Liver (tissue), 8 donors: ENCODE measurements at regions not wholly inside any gene's neighbourhood (a gene's known extent, or its start where the extent isn't known, plus 50 kb on each side); places are given as distances from the start of the nearest gene placed in this dataset.

ENCODE experiments used
- DNase-seq: peaks from one replicate; pipeline ENCODE4 v3.0.0-alpha.2; 2017; ENCODE audit warnings: low spot score
- H3K27ac ChIP-seq, 2 donors: one replicate each; pipeline ENCODE4 v1.7.0; 2013; ENCODE audit warnings: inconsistent platforms in 2 of 2, low read length in 2 of 2, control low read depth in 1 of 2, low read depth in 1 of 2, mild to moderate bottlenecking in 1 of 2
- H3K27me3 ChIP-seq, 4 donors: one replicate each; pipeline versions ENCODE4 v1.6.1 to v1.7.0; 2013; ENCODE audit warnings: low read length in 3 of 4, inconsistent platforms in 1 of 4, mild to moderate bottlenecking in 1 of 4, moderate library complexity in 1 of 4; ENCODE audit not compliant: control insufficient read depth in 4 of 4, insufficient read depth in 4 of 4
- H3K36me3 ChIP-seq, 4 donors: one replicate each; pipeline versions ENCODE4 v1.6.1 to v1.7.0; 2013; ENCODE audit warnings: low read length in 3 of 4, mild to moderate bottlenecking in 3 of 4, low read depth in 1 of 4, moderate library complexity in 1 of 4; ENCODE audit not compliant: control insufficient read depth in 4 of 4, insufficient read depth in 3 of 4
- H3K4me1 ChIP-seq, 4 donors: one replicate each; pipeline versions ENCODE4 v1.6.1 to v1.7.0; 2013; ENCODE audit warnings: low read length in 3 of 4, mild to moderate bottlenecking in 3 of 4, moderate library complexity in 1 of 4; ENCODE audit not compliant: control insufficient read depth in 4 of 4, insufficient read depth in 4 of 4
- H3K4me3 ChIP-seq, 3 donors: one replicate each; pipeline versions ENCODE4 v1.6.1 to v1.7.0; 2013; ENCODE audit warnings: low read length in 3 of 3, control low read depth in 1 of 3, low read depth in 1 of 3, mild to moderate bottlenecking in 1 of 3
- H3K9ac ChIP-seq, 2 donors: one replicate each; pipeline ENCODE4 v1.7.0; 2013; ENCODE audit warnings: low read length in 2 of 2, mild to moderate bottlenecking in 2 of 2, moderate library complexity in 2 of 2, control low read depth in 1 of 2, low read depth in 1 of 2
- H3K9me3 ChIP-seq, 4 donors: one replicate each; pipeline versions ENCODE4 v1.6.1 to v1.7.0; 2013; ENCODE audit warnings: low read length in 3 of 4; ENCODE audit not compliant: control insufficient read depth in 4 of 4
- ATF3 ChIP-seq: IDR thresholded peaks from 2 replicates; pipeline ENCODE4 v1.6.1; 2016; ENCODE audit warnings: antibody characterized with exemption
- CTCF ChIP-seq: fragments of 150-350 bp; IDR thresholded peaks from 2 replicates; pipeline ENCODE4 v1.5.1; 2017; ENCODE audit warnings: improper control_type of control experiment, low read depth, low read length; ENCODE audit not compliant: missing input control
- EGR1 ChIP-seq, 2 donors: IDR thresholded peaks; 2 replicates each; pipeline ENCODE4 v1.6.1; 2016 to 2018; ENCODE audit warnings: antibody characterized with exemption in 2 of 2, low read depth in 2 of 2
- FOXA1 ChIP-seq: IDR thresholded peaks from 2 replicates; pipeline ENCODE4 v1.6.1; 2016; ENCODE audit warnings: antibody characterized with exemption
- FOXA2 ChIP-seq: IDR thresholded peaks from 2 replicates; pipeline ENCODE4 v1.6.1; 2016; ENCODE audit warnings: antibody characterized with exemption
- GABPA ChIP-seq, 2 donors: IDR thresholded peaks in 1 of 2; conservative IDR thresholded peaks in 1 of 2; 2 replicates each; pipeline ENCODE4 v1.6.1; 2016; ENCODE audit warnings: antibody characterized with exemption in 2 of 2, mild to moderate bottlenecking in 1 of 2, moderate library complexity in 1 of 2
- HNF4A ChIP-seq, 2 donors: conservative IDR thresholded peaks; 2 replicates each; pipeline ENCODE4 v1.6.1; 2016; ENCODE audit warnings: antibody characterized with exemption in 2 of 2, mild to moderate bottlenecking in 2 of 2
- HNF4G ChIP-seq: IDR thresholded peaks from 2 replicates; pipeline ENCODE4 v1.6.1; 2016; ENCODE audit warnings: antibody characterized with exemption
- JUND ChIP-seq, 2 donors: IDR thresholded peaks; 2 replicates each; pipeline ENCODE4 v1.6.1; 2016; ENCODE audit warnings: antibody characterized with exemption in 2 of 2
- NR2F2 ChIP-seq: IDR thresholded peaks from 2 replicates; pipeline ENCODE4 v1.6.1; 2016; ENCODE audit warnings: antibody characterized with exemption
- RAD21 ChIP-seq, 2 donors: IDR thresholded peaks; 2 replicates each; pipeline ENCODE4 v1.6.1; 2016; ENCODE audit warnings: antibody characterized with exemption in 2 of 2, mild to moderate bottlenecking in 2 of 2
- REST ChIP-seq: IDR thresholded peaks from 2 replicates; pipeline ENCODE4 v1.6.1; 2016; ENCODE audit warnings: antibody characterized with exemption, mild to moderate bottlenecking
- RXRA ChIP-seq, 2 donors: IDR thresholded peaks; 2 replicates each; pipeline ENCODE4 v1.6.1; 2017 to 2018; ENCODE audit warnings: antibody characterized with exemption in 2 of 2, mild to moderate bottlenecking in 1 of 2
- SP1 ChIP-seq: IDR thresholded peaks from 2 replicates; pipeline ENCODE4 v1.6.1; 2018; ENCODE audit warnings: antibody characterized with exemption, mild to moderate bottlenecking
- TAF1 ChIP-seq: conservative IDR thresholded peaks from 2 replicates; pipeline ENCODE4 v1.6.1; 2016; ENCODE audit warnings: antibody characterized with exemption, mild to moderate bottlenecking
- YY1 ChIP-seq: IDR thresholded peaks from 2 replicates; pipeline ENCODE4 v1.6.1; 2016; ENCODE audit warnings: antibody characterized with exemption, mild to moderate bottlenecking
- ZBTB33 ChIP-seq: IDR thresholded peaks from 2 replicates; pipeline ENCODE4 v1.6.1; 2016; ENCODE audit warnings: antibody characterized with exemption
- WGBS: extraction: QIAGEN DNeasy Blood & Tissue Kit; methylation state at CpG from one replicate; pipeline ENCODE4 v1.1.7; 2013; 5-methylcytosine and 5-hydroxymethylcytosine counted together
- TF ChIP-seq, protein P1 (sequence below): IDR thresholded peaks from 2 replicates; pipeline ENCODE4 v1.6.1; 2016; ENCODE audit warnings: antibody characterized with exemption
- donor health status: healthy.
- donor health status: healthy.
- donor health status: healthy.
- donor health status: healthy.
- donor health status: healthy.

DNA sequence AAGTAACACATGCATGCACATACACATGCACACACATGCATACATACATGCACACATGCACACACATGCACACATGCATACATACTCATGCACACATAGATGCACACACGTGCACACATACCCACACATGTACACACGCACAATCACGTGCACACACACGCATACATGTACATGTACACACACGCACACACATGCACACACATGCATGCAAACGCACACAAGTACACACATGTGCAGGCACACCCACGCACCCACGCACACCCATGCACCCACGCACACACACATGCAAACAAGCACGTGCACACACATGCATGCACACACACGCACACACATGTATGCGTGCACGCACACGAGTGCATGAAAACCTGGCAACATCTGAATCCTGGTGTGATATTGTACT, 232.7 kb upstream of the CDH4 start:
- no peaks in the 10 kb centered on the region for H3K9me3 ChIP-seq
- H3K9ac ChIP-seq = no peak overlapping the region
- 89% methylated on average over 14 of the region's 14 CpGs for WGBS
- peaks cover 0 to 4% (median 0%) of the 10 kb centered on the region in 4 donors for H3K27me3 ChIP-seq
- no peak for DNase-seq
- TF ChIP-seq ATF3 = no peak
- no peak for TF ChIP-seq ZBTB33
- TF ChIP-seq CTCF = no peak
- TF ChIP-seq TAF1 = no peak
- H3K27ac ChIP-seq = no peak overlapping the region
- no peak overlapping the region for H3K4me3 ChIP-seq
- no peaks in the 10 kb centered on the region for H3K4me1 ChIP-seq
- H3K36me3 ChIP-seq = no peaks in the 10 kb centered on the region

- Histone ChIP-seq H3K36me3 (no peaks in the 10 kb centered on the region), H3K27me3 (peaks cover 0 to 4% (median 1%) of the 10 kb centered on the region in 4 donors), H3K4me3 (no peak overlapping the region), H3K4me1 (no peaks in the 10 kb centered on the region), H3K27ac (no peak overlapping the region), H3K9ac (no peak overlapping the region), H3K9me3 (no peaks in the 10 kb centered on the region)
- TF ChIP-seq ZBTB33 = no peak
- TF ChIP-seq TAF1 = no peak
- TF ChIP-seq EGR1 (IDR thresholded peaks at IDR 0.05; ENCODE audit: low read depth in 2 of 2) = no peak
- TF ChIP-seq RAD21 (IDR thresholded peaks at IDR 0.05) = no peak
- no peak for TF ChIP-seq RXRA (IDR thresholded peaks at IDR 0.05)
- no peak for TF ChIP-seq YY1
- TF ChIP-seq GABPA (IDR thresholded peaks at IDR 0.05 in 1 of 2, conservative IDR thresholded peaks at IDR 0.05 in 1 of 2) = no peak
- TF ChIP-seq FOXA2 = no peak
- no peak for TF ChIP-seq REST
- TF ChIP-seq SP1 = no peak
- no peak for TF ChIP-seq CTCF
- no peak for TF ChIP-seq FOXA1
- TF ChIP-seq HNF4G = no peak
- TF ChIP-seq, protein P1, sequence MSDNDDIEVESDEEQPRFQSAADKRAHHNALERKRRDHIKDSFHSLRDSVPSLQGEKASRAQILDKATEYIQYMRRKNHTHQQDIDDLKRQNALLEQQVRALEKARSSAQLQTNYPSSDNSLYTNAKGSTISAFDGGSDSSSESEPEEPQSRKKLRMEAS = no peak
- no peak for TF ChIP-seq NR2F2
- TF ChIP-seq JUND (IDR thresholded peaks at IDR 0.05) = no peak
- TF ChIP-seq HNF4A (conservative IDR thresholded peaks at IDR 0.05) = no peak
- 89% methylated on average over 29 of the region's 29 CpGs for WGBS
- DNase-seq = no peak
Measured at GRCh38 chr20:61023612-61024011, 228.4 kb upstream of the CDH4 start.
